Glutamatergic neuron (in vitro differentiated cells): ENCODE measurements at regions not wholly inside any gene's neighbourhood (a gene's known extent, or its start where the extent isn't known, plus 50 kb on each side); places are given as distances from the start of the nearest gene placed in this dataset.

Experiments
- DNase-seq: peaks from one replicate; pipeline ENCODE4 v3.0.0; 2022
- H3K27ac Mint-ChIP-seq: one replicate; pipeline ENCODE4 v1.8.0; 2020; ENCODE audit warnings: mild to moderate bottlenecking, mixed read lengths, inconsistent platforms; ENCODE audit not compliant: unreplicated experiment
- H3K27me3 Mint-ChIP-seq: one replicate; pipeline ENCODE4 v1.8.0; 2020; ENCODE audit warnings: mild to moderate bottlenecking, moderate library complexity, mixed read lengths, inconsistent platforms; ENCODE audit not compliant: unreplicated experiment
- H3K36me3 Mint-ChIP-seq: one replicate; pipeline ENCODE4 v1.8.0; 2020; ENCODE audit warnings: mild to moderate bottlenecking, mixed read lengths, inconsistent platforms; ENCODE audit not compliant: unreplicated experiment
- H3K4me1 Mint-ChIP-seq: one replicate; pipeline ENCODE4 v1.8.0; 2020; ENCODE audit warnings: mild to moderate bottlenecking, low read depth, mixed read lengths, inconsistent platforms; ENCODE audit not compliant: unreplicated experiment
- H3K4me3 Mint-ChIP-seq: one replicate; pipeline ENCODE4 v1.8.0; 2020; ENCODE audit warnings: mild to moderate bottlenecking, mixed read lengths, inconsistent platforms; ENCODE audit not compliant: unreplicated experiment
- H3K9me3 Mint-ChIP-seq: one replicate; pipeline ENCODE4 v1.8.0; 2020; ENCODE audit warnings: mild to moderate bottlenecking, moderate library complexity, mixed read lengths, inconsistent platforms; ENCODE audit not compliant: unreplicated experiment
- TF ChIP-seq, protein P1 (sequence below): fragments of 200-600 bp; sonication (generic); IDR thresholded peaks from one replicate; pipeline ENCODE4 v1.5.0; 2021; ENCODE audit not compliant: partially characterized antibody, unreplicated experiment

DNA sequence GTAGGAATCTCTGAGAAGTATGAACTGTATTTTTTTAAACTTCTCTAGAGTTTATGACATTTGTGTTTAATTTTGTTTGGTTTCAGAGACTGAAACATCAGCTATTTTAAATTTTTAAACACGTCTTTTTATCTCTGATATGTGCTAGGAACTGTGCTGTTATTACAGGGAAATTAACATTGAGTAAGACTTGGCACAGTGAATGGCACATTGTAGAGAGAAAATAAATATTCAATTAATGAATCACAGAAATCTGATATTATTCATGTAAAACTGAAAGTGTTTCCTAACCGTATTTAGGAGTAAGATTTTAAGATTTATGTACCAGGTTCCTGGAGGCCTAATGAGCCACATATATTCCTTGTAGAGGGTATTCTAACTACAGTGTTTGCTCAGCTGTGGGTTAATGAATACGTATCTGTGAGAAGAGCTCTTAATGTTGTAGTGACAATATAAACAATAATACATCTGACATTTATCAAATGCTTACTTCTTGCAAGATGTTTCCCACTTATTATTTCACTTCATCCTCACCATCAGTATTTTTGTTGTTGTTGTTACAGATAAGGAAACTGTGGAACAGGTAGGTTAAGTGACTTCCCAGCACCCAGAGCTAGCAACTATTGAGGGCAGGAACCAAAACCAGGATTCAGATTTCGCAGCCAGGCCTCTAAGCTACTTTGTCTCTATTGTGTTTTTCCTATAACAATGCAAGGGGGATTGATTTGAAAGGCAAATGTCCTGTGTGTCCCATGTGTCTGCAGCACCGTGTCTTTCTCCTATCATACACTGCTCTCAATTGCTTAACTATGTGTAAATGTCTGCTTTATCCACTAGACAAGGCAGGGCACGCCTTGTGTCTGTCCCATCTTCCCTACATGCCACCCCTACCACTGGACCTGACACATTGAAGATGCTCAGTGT, 121.1 kb upstream of the FAM9C start:
- no peaks in the 10 kb centered on the region for H3K27me3 Mint-ChIP-seq
- H3K9me3 Mint-ChIP-seq, result peaks cover 3% of the 10 kb centered on the region
- H3K4me1 Mint-ChIP-seq, result peaks cover 4% of the 10 kb centered on the region
- no peak overlapping the region for H3K27ac Mint-ChIP-seq
- no peaks in the 10 kb centered on the region for H3K36me3 Mint-ChIP-seq
- no peak overlapping the region for H3K4me3 Mint-ChIP-seq
- TF ChIP-seq, protein P1, sequence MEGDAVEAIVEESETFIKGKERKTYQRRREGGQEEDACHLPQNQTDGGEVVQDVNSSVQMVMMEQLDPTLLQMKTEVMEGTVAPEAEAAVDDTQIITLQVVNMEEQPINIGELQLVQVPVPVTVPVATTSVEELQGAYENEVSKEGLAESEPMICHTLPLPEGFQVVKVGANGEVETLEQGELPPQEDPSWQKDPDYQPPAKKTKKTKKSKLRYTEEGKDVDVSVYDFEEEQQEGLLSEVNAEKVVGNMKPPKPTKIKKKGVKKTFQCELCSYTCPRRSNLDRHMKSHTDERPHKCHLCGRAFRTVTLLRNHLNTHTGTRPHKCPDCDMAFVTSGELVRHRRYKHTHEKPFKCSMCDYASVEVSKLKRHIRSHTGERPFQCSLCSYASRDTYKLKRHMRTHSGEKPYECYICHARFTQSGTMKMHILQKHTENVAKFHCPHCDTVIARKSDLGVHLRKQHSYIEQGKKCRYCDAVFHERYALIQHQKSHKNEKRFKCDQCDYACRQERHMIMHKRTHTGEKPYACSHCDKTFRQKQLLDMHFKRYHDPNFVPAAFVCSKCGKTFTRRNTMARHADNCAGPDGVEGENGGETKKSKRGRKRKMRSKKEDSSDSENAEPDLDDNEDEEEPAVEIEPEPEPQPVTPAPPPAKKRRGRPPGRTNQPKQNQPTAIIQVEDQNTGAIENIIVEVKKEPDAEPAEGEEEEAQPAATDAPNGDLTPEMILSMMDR, result no peak
- DNase-seq, result no peak

DNA sequence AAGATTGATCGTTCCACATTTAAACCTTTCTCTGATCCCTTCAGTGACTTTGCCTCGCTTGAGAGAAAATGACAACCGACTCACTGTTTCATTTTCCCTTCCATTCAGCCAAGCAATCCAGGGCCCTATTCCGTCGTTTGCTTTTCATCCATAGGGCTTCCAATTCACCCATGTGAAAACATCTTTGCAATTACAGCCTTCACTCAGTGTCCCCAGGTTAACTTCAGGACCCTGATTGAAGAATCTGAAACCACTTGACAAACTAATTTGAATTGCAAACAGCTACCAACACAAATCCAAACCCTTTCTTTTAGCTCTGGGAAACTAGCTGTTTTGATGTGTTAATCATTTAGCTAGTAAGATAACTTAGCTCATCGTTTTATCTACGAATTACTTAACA, 120.2 kb upstream of the FAM9C start:
- Mint-ChIP-seq H3K27ac (no peak overlapping the region), H3K36me3 (no peaks in the 10 kb centered on the region), H3K9me3 (peaks cover 4% of the 10 kb centered on the region), H3K27me3 (no peaks in the 10 kb centered on the region), H3K4me1 (peaks cover 5% of the 10 kb centered on the region), H3K4me3 (no peak overlapping the region)
- DNase-seq, result no peak
- TF ChIP-seq, protein P1, result no peak

DNA sequence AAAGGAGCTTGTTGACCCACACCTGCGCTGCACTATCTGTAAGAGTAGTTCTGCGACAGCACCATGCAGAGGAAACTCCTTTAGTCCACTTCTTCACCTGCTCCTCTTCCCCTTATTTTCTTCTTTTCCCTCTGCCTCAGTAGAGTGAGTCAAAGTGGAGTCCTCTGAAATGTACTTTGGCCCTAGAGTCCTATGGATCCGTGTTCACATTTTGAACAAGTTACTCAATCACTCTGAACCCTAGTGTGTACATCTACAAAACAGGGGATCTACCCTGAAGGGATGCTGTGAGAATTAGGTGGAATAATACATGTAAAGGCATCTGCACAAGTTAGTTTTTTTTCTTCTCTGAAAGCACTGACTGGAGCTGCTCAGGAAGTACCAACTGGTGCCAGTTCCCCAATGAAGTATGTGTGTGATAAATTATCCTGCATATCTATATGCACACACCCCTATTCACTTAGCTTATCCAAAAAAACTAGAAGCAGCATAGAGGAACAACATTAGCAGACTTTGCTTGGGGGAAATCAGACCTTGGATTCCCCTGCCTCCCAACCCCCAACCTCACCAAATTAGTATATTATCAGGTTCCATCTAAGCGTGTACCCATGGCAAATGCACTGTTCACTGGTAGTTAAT, 118.5 kb upstream of the FAM9C start:
- TF ChIP-seq, protein P1, result no peak
- H3K27me3 Mint-ChIP-seq, result no peaks in the 10 kb centered on the region
- DNase-seq, result no peak
- H3K27ac Mint-ChIP-seq, result no peak overlapping the region
- H3K9me3 Mint-ChIP-seq, result peaks cover 4% of the 10 kb centered on the region
- peaks cover 5% of the 10 kb centered on the region for H3K4me1 Mint-ChIP-seq
- no peak overlapping the region for H3K4me3 Mint-ChIP-seq
- H3K36me3 Mint-ChIP-seq, result no peaks in the 10 kb centered on the region

DNA sequence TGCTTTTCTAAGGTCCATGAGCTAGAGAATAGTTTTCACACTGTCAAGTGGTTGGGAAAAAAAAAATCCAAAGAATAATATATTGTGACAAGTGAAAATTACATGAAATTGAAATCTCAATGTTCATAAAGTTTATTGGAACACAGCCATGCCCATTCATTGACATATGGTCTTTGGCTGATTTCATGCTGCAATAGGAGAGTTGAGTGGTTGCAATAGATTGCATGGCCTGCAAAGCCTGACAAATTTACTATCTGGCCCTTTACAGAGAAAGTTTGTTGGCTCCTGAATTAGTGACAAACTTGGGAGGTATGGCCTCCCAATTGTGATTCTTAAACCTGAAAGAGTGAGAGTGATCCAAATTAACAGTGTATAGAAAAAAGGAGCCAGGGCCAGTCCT, 115.5 kb upstream of the FAM9C start:
- H3K9me3 Mint-ChIP-seq, result peaks cover 1% of the 10 kb centered on the region
- peaks cover 5% of the 10 kb centered on the region for H3K4me1 Mint-ChIP-seq

More for the DNA sequence above, 115.5 kb upstream of the FAM9C start:
- H3K4me3 Mint-ChIP-seq, result no peak overlapping the region
- TF ChIP-seq, protein P1, result no peak
- H3K27me3 Mint-ChIP-seq, result no peaks in the 10 kb centered on the region
- no peaks in the 10 kb centered on the region for H3K36me3 Mint-ChIP-seq
- no peak for DNase-seq
- H3K27ac Mint-ChIP-seq, result no peak overlapping the region
